ENCODE measurements at regions not wholly inside any gene's neighbourhood (a gene's known extent, or its start where the extent isn't known, plus 50 kb on each side); places are given as distances from the start of the nearest gene placed in this dataset.

GRCh38 chr6:41446907-41447545, 99.2 kb upstream of the FOXP4 start:
- no peak for DNase-seq (ENCODE audit: low read depth, low spot score)
- ChIA-PET RAD21 (ENCODE audit: low non-redundant PET in 1 of 2, low total read pairs in 2 of 2, uncharacterized antibody in 2 of 2, unreplicated experiment in 2 of 2) (interaction anchor here in 1 of 2 experiments (0.7 kb wide), 1 partner anchor 17 kb away, joined by 4 read pairs; no protein-coding TSS in a partner anchor), POLR2A (interaction anchor here (1.4 kb wide), 1 partner anchor 14 kb away, joined by 3 read pairs; no protein-coding TSS in a partner anchor), CTCF (no interaction called here)
- TF ChIP-seq CTCF (IDR thresholded peaks at IDR 0.05 in 2 of 3, conservative IDR thresholded peaks at IDR 0.05 in 1 of 3; ENCODE audit: borderline replicate concordance in 1 of 3, insufficient read depth in 1 of 3, low read depth in 2 of 3, low read length in 2 of 3): no peak
- no peak for TF ChIP-seq SRF (IDR thresholded peaks at IDR 0.05; ENCODE audit: low read depth)
- no peak for TF ChIP-seq EZH2phosphoT487 (IDR thresholded peaks at IDR 0.05; ENCODE audit: borderline replicate concordance)
- TF ChIP-seq CEBPB (IDR thresholded peaks at IDR 0.05; ENCODE audit: low read depth): no peak
- no peak for TF ChIP-seq EGR1 (IDR thresholded peaks at IDR 0.05; ENCODE audit: low read depth)
- no peak for TF ChIP-seq SIN3A (IDR thresholded peaks at IDR 0.05; ENCODE audit: low read depth)
- no peak for TF ChIP-seq FOSL1 (IDR thresholded peaks at IDR 0.05; ENCODE audit: low read depth)
- TF ChIP-seq ZFX (IDR thresholded peaks at IDR 0.05): no peak
- TF ChIP-seq EZH2 (IDR thresholded peaks at IDR 0.05): no peak
- TF ChIP-seq POLR2A (IDR thresholded peaks at IDR 0.05; ENCODE audit: borderline replicate concordance, extremely low read depth, insufficient read depth, insufficient read length): no peak
- TF ChIP-seq CBX3 (IDR thresholded peaks at IDR 0.05; ENCODE audit: low read depth): no peak
- TF ChIP-seq ELF1 (IDR thresholded peaks at IDR 0.05; ENCODE audit: borderline replicate concordance, low read depth): no peak
- no peak for TF ChIP-seq REST (IDR thresholded peaks at IDR 0.05; ENCODE audit: low read depth)
- TF ChIP-seq POLR2AphosphoS5 (IDR thresholded peaks at IDR 0.05; ENCODE audit: low read depth, low read length): no peak
- no peak for TF ChIP-seq SP1 (IDR thresholded peaks at IDR 0.05; ENCODE audit: low read depth)
- TF ChIP-seq YY1 (IDR thresholded peaks at IDR 0.05; ENCODE audit: extremely low read depth, insufficient replicate concordance, low read depth, low read length): no peak
- no peak for TF ChIP-seq MAX (IDR thresholded peaks at IDR 0.05)
- Histone ChIP-seq H3K4me3 (replicated peaks in 1 of 2; ENCODE audit: low read depth in 1 of 2, low read length in 2 of 2) (no peak overlapping the region), H3K27me3 (ENCODE audit: insufficient read depth, low read length) (no peaks in the 10 kb centered on the region), H3K27ac (ENCODE audit: low read depth, low read length) (no peak overlapping the region), H2AFZ (ENCODE audit: low read depth, low read length, poor library complexity, severe bottlenecking) (no peak overlapping the region), H3K9ac (ENCODE audit: low read length) (no peak overlapping the region), H3K9me2 (ENCODE audit: insufficient read depth) (no peaks in the 10 kb centered on the region), H3K79me2 (ENCODE audit: insufficient read depth, low read length) (no peaks in the 10 kb centered on the region), H3K9me3 (ENCODE audit: control insufficient read depth in 1 of 2, insufficient read depth in 1 of 2, low read depth in 1 of 2, low read length in 2 of 2) (no peaks in the 10 kb centered on the region), H4K20me1 (ENCODE audit: insufficient read depth) (no peaks in the 10 kb centered on the region), H3K4me1 (ENCODE audit: control insufficient read depth in 1 of 2, insufficient read depth in 2 of 2, low read length in 2 of 2) (peaks cover 8 to 10% of the 10 kb centered on the region in 2 experiments; a peak in 3 of 4 replicates), H3K36me3 (ENCODE audit: control insufficient read depth in 1 of 2, insufficient read depth in 2 of 2, low read length in 2 of 2) (no peaks in the 10 kb centered on the region), H3K4me2 (ENCODE audit: low read length) (no peak overlapping the region)
- BruUV-seq (replicated peaks): no TSS peak
- intact Hi-C loops (cut with micrococcal nuclease): no loop called here
- ATAC-seq: no peak

All from HCT116 (cell line).